ENCODE measurements at regions not wholly inside any gene's neighbourhood (a gene's known extent, or its start where the extent isn't known, plus 50 kb on each side); places are given as distances from the start of the nearest gene placed in this dataset.

GRCh38 chr20:17882065-17882833, 86.3 kb downstream of the SNX5 start:
- no peak overlapping the region for H3K27ac ChIP-seq
- intact Hi-C loops (cut with DNase I; ENCODE audit: low total_unique reads) = loop anchor here (5.0 kb wide), 1 partner anchor 85 kb away; no protein-coding TSS in a partner anchor
- no peaks in the 10 kb centered on the region for H3K36me3 ChIP-seq
- no peak for DNase-seq
- H3K9me3 ChIP-seq = no peaks in the 10 kb centered on the region
- TF ChIP-seq, protein P1, sequence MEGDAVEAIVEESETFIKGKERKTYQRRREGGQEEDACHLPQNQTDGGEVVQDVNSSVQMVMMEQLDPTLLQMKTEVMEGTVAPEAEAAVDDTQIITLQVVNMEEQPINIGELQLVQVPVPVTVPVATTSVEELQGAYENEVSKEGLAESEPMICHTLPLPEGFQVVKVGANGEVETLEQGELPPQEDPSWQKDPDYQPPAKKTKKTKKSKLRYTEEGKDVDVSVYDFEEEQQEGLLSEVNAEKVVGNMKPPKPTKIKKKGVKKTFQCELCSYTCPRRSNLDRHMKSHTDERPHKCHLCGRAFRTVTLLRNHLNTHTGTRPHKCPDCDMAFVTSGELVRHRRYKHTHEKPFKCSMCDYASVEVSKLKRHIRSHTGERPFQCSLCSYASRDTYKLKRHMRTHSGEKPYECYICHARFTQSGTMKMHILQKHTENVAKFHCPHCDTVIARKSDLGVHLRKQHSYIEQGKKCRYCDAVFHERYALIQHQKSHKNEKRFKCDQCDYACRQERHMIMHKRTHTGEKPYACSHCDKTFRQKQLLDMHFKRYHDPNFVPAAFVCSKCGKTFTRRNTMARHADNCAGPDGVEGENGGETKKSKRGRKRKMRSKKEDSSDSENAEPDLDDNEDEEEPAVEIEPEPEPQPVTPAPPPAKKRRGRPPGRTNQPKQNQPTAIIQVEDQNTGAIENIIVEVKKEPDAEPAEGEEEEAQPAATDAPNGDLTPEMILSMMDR (IDR thresholded peaks at IDR 0.05) = no peak
- no peak for TF ChIP-seq POLR2A (IDR thresholded peaks at IDR 0.05)
- no peak overlapping the region for H3K4me3 ChIP-seq
- no peaks in the 10 kb centered on the region for H3K27me3 ChIP-seq
- no peaks in the 10 kb centered on the region for H3K4me1 ChIP-seq

DNA sequence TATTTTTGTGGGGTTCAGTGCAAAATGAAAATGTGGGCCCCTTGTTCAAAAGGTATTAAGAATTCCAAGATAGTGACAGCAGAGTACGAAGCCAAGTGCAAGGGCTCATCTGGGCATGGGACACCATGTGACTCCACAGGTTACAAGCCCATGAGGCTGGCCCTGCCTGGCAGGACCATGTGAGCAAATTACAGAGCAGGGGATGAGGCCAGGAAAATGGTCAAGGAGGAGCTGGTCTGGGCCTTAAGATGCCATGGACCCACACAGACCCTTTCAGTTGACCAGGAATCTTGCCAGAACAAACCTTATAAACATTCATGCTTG, 86.9 kb downstream of the SNX5 start:
- Histone ChIP-seq H3K36me3 (no peaks in the 10 kb centered on the region), H3K9me3 (no peaks in the 10 kb centered on the region), H3K4me1 (no peaks in the 10 kb centered on the region), H3K27me3 (no peaks in the 10 kb centered on the region), H3K4me3 (no peak overlapping the region), H3K27ac (no peak overlapping the region)
- no peak for DNase-seq
- intact Hi-C loops (cut with DNase I; ENCODE audit: low total_unique reads) = loop anchor here (5.0 kb wide), 1 partner anchor 84 kb away; no protein-coding TSS in a partner anchor
- no peak for TF ChIP-seq POLR2A (IDR thresholded peaks at IDR 0.05)
- TF ChIP-seq, protein P1 (IDR thresholded peaks at IDR 0.05) = no peak

GRCh38 chr20:17878912-17879602, 89.5 kb downstream of the SNX5 start:
- intact Hi-C loops (cut with DNase I; ENCODE audit: low total_unique reads) = no loop called here

GRCh38 chr20:17878069-17878911, 90.3 kb downstream of the SNX5 start:
- no peak overlapping the region for H3K4me3 ChIP-seq
- TF ChIP-seq, protein P1 (IDR thresholded peaks at IDR 0.05) = no peak
- no peak for TF ChIP-seq POLR2A (IDR thresholded peaks at IDR 0.05)
- no peaks in the 10 kb centered on the region for H3K36me3 ChIP-seq
- no peak overlapping the region for H3K27ac ChIP-seq
- intact Hi-C loops (cut with DNase I; ENCODE audit: low total_unique reads) = no loop called here
- H3K27me3 ChIP-seq = no peaks in the 10 kb centered on the region
- no peaks in the 10 kb centered on the region for H3K9me3 ChIP-seq
- no peak for DNase-seq
- peaks cover 9 to 18% of the 10 kb centered on the region in 2 donors for H3K4me1 ChIP-seq

More at GRCh38 chr20:17878912-17879602, 89.5 kb downstream of the SNX5 start:
- peaks cover 9 to 18% of the 10 kb centered on the region in 2 donors for H3K4me1 ChIP-seq
- no peaks in the 10 kb centered on the region for H3K27me3 ChIP-seq
- no peak overlapping the region for H3K4me3 ChIP-seq
- TF ChIP-seq, protein P1 (IDR thresholded peaks at IDR 0.05) = no peak
- no peak for TF ChIP-seq POLR2A (IDR thresholded peaks at IDR 0.05)
- H3K9me3 ChIP-seq = no peaks in the 10 kb centered on the region
- no peaks in the 10 kb centered on the region for H3K36me3 ChIP-seq
- no peak for DNase-seq
- no peak overlapping the region for H3K27ac ChIP-seq

All from uterus (tissue), 3 donors.